ENCODE measurements at regions not wholly inside any gene's neighbourhood (a gene's known extent, or its start where the extent isn't known, plus 50 kb on each side); places are given as distances from the start of the nearest gene placed in this dataset.

GRCh38 chr7:116348346-116348745 lies 138.0 kb downstream of the TES start:
- H3K4me1 ChIP-seq (ENCODE audit: low read depth, poor library complexity, severe bottlenecking), result no peaks in the 10 kb centered on the region
- no peak overlapping the region for H3K4me3 ChIP-seq (IDR thresholded peaks at IDR 0.05; ENCODE audit: insufficient read depth, low read depth, low read length)
- no peaks in the 10 kb centered on the region for H3K36me3 ChIP-seq (ENCODE audit: insufficient read depth)
- H3K9ac ChIP-seq, result no peak overlapping the region
- no peaks in the 10 kb centered on the region for H4K20me1 ChIP-seq (ENCODE audit: insufficient read depth)
- H3K27me3 ChIP-seq (ENCODE audit: insufficient read depth, low read depth), result no peaks in the 10 kb centered on the region
- TF ChIP-seq CTCF (conservative IDR thresholded peaks at IDR 0.05; ENCODE audit: low read depth, low read length), result no peak
- no peak overlapping the region for H2AFZ ChIP-seq (ENCODE audit: low read depth)
- H3K4me2 ChIP-seq, result no peak overlapping the region
- no peak overlapping the region for H3K27ac ChIP-seq
- H3K79me2 ChIP-seq (ENCODE audit: insufficient read depth, low read depth), result no peaks in the 10 kb centered on the region

- no peak overlapping the region for H3K4me3 ChIP-seq (IDR thresholded peaks at IDR 0.05; ENCODE audit: insufficient read depth, low read depth, low read length)
- H2AFZ ChIP-seq (ENCODE audit: low read depth), result no peak overlapping the region
- H3K4me1 ChIP-seq (ENCODE audit: low read depth, poor library complexity, severe bottlenecking), result no peaks in the 10 kb centered on the region
- H3K79me2 ChIP-seq (ENCODE audit: insufficient read depth, low read depth), result no peaks in the 10 kb centered on the region
- H3K36me3 ChIP-seq (ENCODE audit: insufficient read depth), result no peaks in the 10 kb centered on the region
- H4K20me1 ChIP-seq (ENCODE audit: insufficient read depth), result no peaks in the 10 kb centered on the region
- no peak overlapping the region for H3K4me2 ChIP-seq
- no peak overlapping the region for H3K9ac ChIP-seq
- no peaks in the 10 kb centered on the region for H3K27me3 ChIP-seq (ENCODE audit: insufficient read depth, low read depth)
- no peak overlapping the region for H3K27ac ChIP-seq
- TF ChIP-seq CTCF (conservative IDR thresholded peaks at IDR 0.05; ENCODE audit: low read depth, low read length), result no peak
Measured at GRCh38 chr7:116351966-116352365, 141.6 kb downstream of the TES start.

- Histone ChIP-seq H4K20me1 (ENCODE audit: insufficient read depth) (no peaks in the 10 kb centered on the region), H3K4me3 (IDR thresholded peaks at IDR 0.05; ENCODE audit: insufficient read depth, low read depth, low read length) (no peak overlapping the region), H3K9ac (no peak overlapping the region), H3K79me2 (ENCODE audit: insufficient read depth, low read depth) (no peaks in the 10 kb centered on the region), H2AFZ (ENCODE audit: low read depth) (no peak overlapping the region), H3K27ac (no peak overlapping the region), H3K27me3 (ENCODE audit: insufficient read depth, low read depth) (no peaks in the 10 kb centered on the region), H3K4me1 (ENCODE audit: low read depth, poor library complexity, severe bottlenecking) (no peaks in the 10 kb centered on the region), H3K4me2 (no peak overlapping the region), H3K36me3 (ENCODE audit: insufficient read depth) (no peaks in the 10 kb centered on the region)
- TF ChIP-seq CTCF (conservative IDR thresholded peaks at IDR 0.05; ENCODE audit: low read depth, low read length), result no peak
Measured at GRCh38 chr7:116353647-116354046, 143.3 kb downstream of the TES start.

GRCh38 chr7:116354171-116354545 lies 143.8 kb downstream of the TES start:
- H3K9ac ChIP-seq, result no peak overlapping the region
- H3K4me2 ChIP-seq, result no peak overlapping the region
- H3K4me3 ChIP-seq (IDR thresholded peaks at IDR 0.05; ENCODE audit: insufficient read depth, low read depth, low read length), result no peak overlapping the region
- no peak overlapping the region for H2AFZ ChIP-seq (ENCODE audit: low read depth)
- no peaks in the 10 kb centered on the region for H3K79me2 ChIP-seq (ENCODE audit: insufficient read depth, low read depth)
- H3K36me3 ChIP-seq (ENCODE audit: insufficient read depth), result no peaks in the 10 kb centered on the region
- no peaks in the 10 kb centered on the region for H4K20me1 ChIP-seq (ENCODE audit: insufficient read depth)
- H3K27me3 ChIP-seq (ENCODE audit: insufficient read depth, low read depth), result no peaks in the 10 kb centered on the region
- H3K27ac ChIP-seq, result no peak overlapping the region
- no peaks in the 10 kb centered on the region for H3K4me1 ChIP-seq (ENCODE audit: low read depth, poor library complexity, severe bottlenecking)
- TF ChIP-seq CTCF (conservative IDR thresholded peaks at IDR 0.05; ENCODE audit: low read depth, low read length), result no peak
